ENCODE measurements at regions not wholly inside any gene's neighbourhood (a gene's known extent, or its start where the extent isn't known, plus 50 kb on each side); places are given as distances from the start of the nearest gene placed in this dataset.

DNA sequence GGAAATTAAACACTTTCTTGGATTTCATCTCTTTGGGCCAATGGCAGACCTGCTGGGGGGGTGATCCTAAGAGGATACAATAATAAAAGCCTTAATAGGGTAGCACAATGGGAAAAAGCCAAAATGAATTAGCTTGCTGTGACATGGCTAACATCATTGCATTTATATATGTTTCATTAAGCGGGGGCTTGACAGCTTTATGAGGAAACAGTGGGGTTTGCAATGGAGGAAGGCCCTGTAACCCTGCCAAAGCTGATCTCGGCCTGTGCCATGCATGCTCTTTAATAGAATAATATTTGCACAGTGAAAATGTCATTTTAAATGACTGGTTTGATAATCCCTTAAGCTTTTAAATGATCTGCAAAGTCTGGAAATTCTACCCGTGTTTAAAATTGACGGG, 291.5 kb downstream of the SLC4A3 start:
- no peaks in the 10 kb centered on the region for H3K9me3 ChIP-seq
- H3K27ac ChIP-seq, result no peak overlapping the region
- TF ChIP-seq, protein P1, sequence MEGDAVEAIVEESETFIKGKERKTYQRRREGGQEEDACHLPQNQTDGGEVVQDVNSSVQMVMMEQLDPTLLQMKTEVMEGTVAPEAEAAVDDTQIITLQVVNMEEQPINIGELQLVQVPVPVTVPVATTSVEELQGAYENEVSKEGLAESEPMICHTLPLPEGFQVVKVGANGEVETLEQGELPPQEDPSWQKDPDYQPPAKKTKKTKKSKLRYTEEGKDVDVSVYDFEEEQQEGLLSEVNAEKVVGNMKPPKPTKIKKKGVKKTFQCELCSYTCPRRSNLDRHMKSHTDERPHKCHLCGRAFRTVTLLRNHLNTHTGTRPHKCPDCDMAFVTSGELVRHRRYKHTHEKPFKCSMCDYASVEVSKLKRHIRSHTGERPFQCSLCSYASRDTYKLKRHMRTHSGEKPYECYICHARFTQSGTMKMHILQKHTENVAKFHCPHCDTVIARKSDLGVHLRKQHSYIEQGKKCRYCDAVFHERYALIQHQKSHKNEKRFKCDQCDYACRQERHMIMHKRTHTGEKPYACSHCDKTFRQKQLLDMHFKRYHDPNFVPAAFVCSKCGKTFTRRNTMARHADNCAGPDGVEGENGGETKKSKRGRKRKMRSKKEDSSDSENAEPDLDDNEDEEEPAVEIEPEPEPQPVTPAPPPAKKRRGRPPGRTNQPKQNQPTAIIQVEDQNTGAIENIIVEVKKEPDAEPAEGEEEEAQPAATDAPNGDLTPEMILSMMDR (IDR thresholded peaks at IDR 0.05), result no peak
- TF ChIP-seq POLR2A (IDR thresholded peaks at IDR 0.05), result no peak
- no peak for TF ChIP-seq POLR2AphosphoS5 (IDR thresholded peaks at IDR 0.05)
- no peaks in the 10 kb centered on the region for H3K36me3 ChIP-seq
- 12% methylated on average over 4 of the region's 4 CpGs for WGBS
- no peak for DNase-seq (ENCODE audit: low spot score)
- no peaks in the 10 kb centered on the region for H3K4me1 ChIP-seq (replicated peaks)
- no peak overlapping the region for H3K4me3 ChIP-seq
- H3K27me3 ChIP-seq (replicated peaks; ENCODE audit: insufficient read depth), result no peaks in the 10 kb centered on the region
- intact Hi-C loops (cut with DNase I), result loop anchor here (10.0 kb wide), 1 partner anchor 1656 kb away; the partner anchor contains the start of gene EPHA4

DNA sequence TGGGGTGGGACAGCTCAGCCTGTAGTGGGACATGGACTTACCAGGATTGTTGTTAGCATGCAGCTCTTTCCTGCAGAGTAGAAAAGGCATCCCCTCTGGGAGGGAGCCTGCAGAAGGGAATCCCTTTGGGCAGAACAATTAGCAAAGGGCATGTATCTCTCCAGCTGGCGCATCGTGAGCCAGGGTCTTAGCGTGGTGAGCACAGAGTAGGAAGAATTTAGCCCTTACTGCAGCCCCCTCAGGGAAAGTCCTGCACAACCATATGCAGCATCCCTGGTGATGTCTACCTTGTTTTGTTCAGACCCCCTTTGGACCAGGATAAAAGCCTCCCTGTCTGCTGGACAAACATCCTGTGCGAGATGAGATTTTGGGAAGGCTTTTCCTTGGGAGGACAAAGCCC, 292.1 kb downstream of the SLC4A3 start:
- no peaks in the 10 kb centered on the region for H3K9me3 ChIP-seq
- H3K4me3 ChIP-seq, result no peak overlapping the region
- H3K27ac ChIP-seq, result no peak overlapping the region
- 46% methylated on average over 4 of the region's 4 CpGs for WGBS
- H3K27me3 ChIP-seq (replicated peaks; ENCODE audit: insufficient read depth), result no peaks in the 10 kb centered on the region
- DNase-seq (ENCODE audit: low spot score), result no peak
- intact Hi-C loops (cut with DNase I), result loop anchor here (10.0 kb wide), 1 partner anchor 1655 kb away; the partner anchor contains the start of gene EPHA4
- H3K36me3 ChIP-seq, result no peaks in the 10 kb centered on the region
- no peak for TF ChIP-seq POLR2AphosphoS5 (IDR thresholded peaks at IDR 0.05)
- no peak for TF ChIP-seq POLR2A (IDR thresholded peaks at IDR 0.05)
- TF ChIP-seq, protein P1 (IDR thresholded peaks at IDR 0.05), result no peak
- no peaks in the 10 kb centered on the region for H3K4me1 ChIP-seq (replicated peaks)

DNA sequence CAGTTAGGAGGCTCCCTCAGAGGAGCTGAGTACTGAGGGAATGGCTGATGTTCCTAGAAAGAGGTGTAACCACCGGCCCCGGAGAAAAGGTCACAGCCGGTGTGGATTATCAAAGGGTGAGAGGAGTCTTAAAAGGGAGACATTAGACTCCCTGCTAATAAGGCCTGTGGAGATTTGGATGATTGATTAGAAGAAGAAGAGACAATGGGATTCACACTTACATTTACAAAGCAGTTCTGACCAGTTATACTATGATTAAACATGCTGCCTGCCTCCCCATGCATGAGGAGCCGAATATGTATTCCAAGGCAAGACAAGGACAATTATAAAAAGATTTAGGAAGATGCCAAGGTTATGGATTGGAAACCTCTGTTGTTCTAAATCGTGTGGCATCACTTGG, 302.4 kb downstream of the SLC4A3 start:
- no peaks in the 10 kb centered on the region for H3K36me3 ChIP-seq
- no peak overlapping the region for H3K27ac ChIP-seq
- H3K9me3 ChIP-seq, result no peaks in the 10 kb centered on the region
- DNase-seq (ENCODE audit: low spot score), result no peak
- intact Hi-C loops (cut with DNase I), result no loop called here
- H3K4me3 ChIP-seq, result no peak overlapping the region
- WGBS, result 85% methylated on average over 5 of the region's 5 CpGs
- no peaks in the 10 kb centered on the region for H3K4me1 ChIP-seq (replicated peaks)
- TF ChIP-seq POLR2AphosphoS5 (IDR thresholded peaks at IDR 0.05), result no peak
- TF ChIP-seq, protein P1 (IDR thresholded peaks at IDR 0.05), result no peak
- no peak for TF ChIP-seq POLR2A (IDR thresholded peaks at IDR 0.05)
- H3K27me3 ChIP-seq (replicated peaks; ENCODE audit: insufficient read depth), result no peaks in the 10 kb centered on the region

DNA sequence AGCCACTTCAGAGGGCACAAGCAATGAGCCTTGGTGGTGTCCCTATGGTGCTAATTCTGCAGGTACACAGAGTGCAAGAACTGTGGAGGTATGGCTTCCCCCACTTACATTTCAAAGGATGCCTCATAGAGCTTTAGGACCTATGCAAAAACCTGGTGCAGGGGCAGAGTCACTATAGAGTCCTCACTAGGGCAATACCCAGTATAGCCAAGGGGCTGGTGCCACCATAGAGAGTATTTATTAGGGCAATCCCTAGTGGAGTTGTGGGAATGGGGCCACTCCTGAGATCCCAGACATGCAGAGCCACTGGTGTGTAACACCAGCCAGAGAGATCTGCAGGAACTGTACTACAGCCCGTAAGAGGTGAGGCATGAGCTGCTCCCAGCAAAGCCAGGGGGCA, 312.2 kb downstream of the SLC4A3 start:
- DNase-seq (ENCODE audit: low spot score), result no peak
- Histone ChIP-seq H3K4me3 (no peak overlapping the region), H3K27ac (no peak overlapping the region), H3K9me3 (no peaks in the 10 kb centered on the region), H3K4me1 (replicated peaks) (no peaks in the 10 kb centered on the region), H3K36me3 (no peaks in the 10 kb centered on the region), H3K27me3 (replicated peaks; ENCODE audit: insufficient read depth) (no peaks in the 10 kb centered on the region)
- intact Hi-C loops (cut with DNase I), result no loop called here
- TF ChIP-seq POLR2A (IDR thresholded peaks at IDR 0.05) (no peak), POLR2AphosphoS5 (IDR thresholded peaks at IDR 0.05) (no peak)
- TF ChIP-seq, protein P1 (IDR thresholded peaks at IDR 0.05), result no peak
- WGBS, result 95% methylated on average over 1 of the region's 1 CpG

DNA sequence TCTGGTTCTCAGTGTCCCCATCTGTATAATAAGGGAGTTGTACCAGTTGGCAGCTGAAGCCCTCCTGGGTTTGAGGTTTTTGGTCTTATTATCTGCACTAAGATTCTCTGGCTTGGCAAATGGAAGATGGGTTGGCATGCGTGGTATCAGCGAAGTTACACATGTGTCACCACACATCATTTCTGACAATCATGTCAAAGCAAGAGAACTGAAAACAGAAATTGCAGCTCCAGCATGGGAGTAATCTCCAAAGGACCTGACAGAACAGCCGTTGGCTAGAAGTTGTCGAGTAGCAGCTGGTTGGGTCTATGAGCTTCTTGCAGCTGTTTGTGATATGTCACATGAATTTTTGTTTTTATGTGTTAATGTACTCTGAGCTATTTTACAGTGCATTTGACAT, 317.4 kb downstream of the SLC4A3 start:
- H3K9me3 ChIP-seq, result no peaks in the 10 kb centered on the region
- H3K4me3 ChIP-seq, result no peak overlapping the region
- no peak for DNase-seq (ENCODE audit: low spot score)
- TF ChIP-seq, protein P1 (IDR thresholded peaks at IDR 0.05), result no peak
- TF ChIP-seq POLR2A (IDR thresholded peaks at IDR 0.05) (no peak), POLR2AphosphoS5 (IDR thresholded peaks at IDR 0.05) (no peak)
- H3K27me3 ChIP-seq (replicated peaks; ENCODE audit: insufficient read depth), result no peaks in the 10 kb centered on the region
- H3K4me1 ChIP-seq (replicated peaks), result no peaks in the 10 kb centered on the region
- 87% methylated on average over 4 of the region's 4 CpGs for WGBS
- no peak overlapping the region for H3K27ac ChIP-seq
- intact Hi-C loops (cut with DNase I), result no loop called here
- H3K36me3 ChIP-seq, result no peaks in the 10 kb centered on the region
